ENCODE measurements at regions not wholly inside any gene's neighbourhood (a gene's known extent, or its start where the extent isn't known, plus 50 kb on each side); places are given as distances from the start of the nearest gene placed in this dataset.
A peak's percentile ranks its signal among the peaks of the same experiment; 100 is the strongest.

GRCh38 chr13:44819245-44819644, 170.0 kb downstream of the NUFIP1 start:
- no peak for TF ChIP-seq CTCF (IDR thresholded peaks at IDR 0.05; ENCODE audit: extremely low read depth in 1 of 2, insufficient read depth in 1 of 2, low read depth in 1 of 2, low read length in 2 of 2)
- TF ChIP-seq EZH2 (IDR thresholded peaks at IDR 0.05; ENCODE audit: borderline replicate concordance, low read depth, low read length, severe bottlenecking), result no peak
- TF ChIP-seq POLR2A (IDR thresholded peaks at IDR 0.05; ENCODE audit: low read depth, low read length), result no peak
- TF ChIP-seq JUN (IDR thresholded peaks at IDR 0.05; ENCODE audit: borderline replicate concordance, insufficient read depth, insufficient read length, low read depth), result peak; percentile 95
- TF ChIP-seq POLR2AphosphoS5 (IDR thresholded peaks at IDR 0.05; ENCODE audit: insufficient read depth, low read depth, low read length), result no peak
- TF ChIP-seq MYC (IDR thresholded peaks at IDR 0.05; ENCODE audit: low read depth, low read length), result no peak
